ENCODE measurements at regions not wholly inside any gene's neighbourhood (a gene's known extent, or its start where the extent isn't known, plus 50 kb on each side); places are given as distances from the start of the nearest gene placed in this dataset.

DNA sequence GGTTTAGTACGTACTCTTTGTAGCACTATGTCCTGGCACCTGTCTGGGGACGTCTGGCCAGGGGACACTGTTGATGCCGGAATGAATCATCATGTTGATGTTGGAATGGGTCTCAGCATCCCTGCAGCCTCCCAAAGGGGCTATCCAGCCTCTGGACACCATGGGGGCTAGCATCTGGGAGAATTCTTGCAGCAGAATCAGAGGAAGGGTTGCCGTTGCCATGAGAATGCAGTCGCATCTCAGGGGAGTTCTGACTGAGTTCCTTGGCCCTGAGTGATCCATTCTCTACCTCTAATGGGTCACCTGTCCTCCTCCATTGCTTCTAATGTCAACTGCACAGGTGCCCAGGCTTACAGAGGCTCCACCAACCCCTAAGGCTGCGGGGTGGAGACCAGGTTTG is 129.1 kb downstream of the UQCRFS1 start:
- H3K36me3 ChIP-seq (ENCODE audit: insufficient read depth, low read length), result no peaks in the 10 kb centered on the region
- H3K9me2 ChIP-seq (replicated peaks; ENCODE audit: low read depth, low read length), result no peaks in the 10 kb centered on the region
- H3F3A ChIP-seq (ENCODE audit: low read depth), result no peaks in the 10 kb centered on the region
- H2AFZ ChIP-seq (ENCODE audit: low read length), result no peak overlapping the region
- no peak overlapping the region for H3K9ac ChIP-seq (ENCODE audit: low read depth, low read length, poor library complexity, severe bottlenecking)
- no peak overlapping the region for H3K4me2 ChIP-seq (ENCODE audit: low read depth, low read length, poor library complexity, severe bottlenecking)
- H4K20me1 ChIP-seq (ENCODE audit: insufficient read depth, low read length, poor library complexity, severe bottlenecking), result no peaks in the 10 kb centered on the region
- H3K9me3 ChIP-seq (ENCODE audit: insufficient read depth, low read depth, low read length), result no peaks in the 10 kb centered on the region; the same call in 1 of the 2 replicates
- H3K27me3 ChIP-seq (ENCODE audit: insufficient read depth, low read length, poor library complexity, severe bottlenecking), result no peaks in the 10 kb centered on the region
- H3K79me2 ChIP-seq (ENCODE audit: insufficient read depth, low read length), result no peaks in the 10 kb centered on the region
- TF ChIP-seq EZH2phosphoT487 (IDR thresholded peaks at IDR 0.05; ENCODE audit: borderline replicate concordance), result no peak
- no peak for TF ChIP-seq CTCF (conservative IDR thresholded peaks at IDR 0.05; ENCODE audit: low read length)
- no peak overlapping the region for H3K4me3 ChIP-seq (ENCODE audit: low read length, poor library complexity, severe bottlenecking)
- no peaks in the 10 kb centered on the region for H3K4me1 ChIP-seq (ENCODE audit: insufficient read depth, low read length, poor library complexity, severe bottlenecking)

DNA sequence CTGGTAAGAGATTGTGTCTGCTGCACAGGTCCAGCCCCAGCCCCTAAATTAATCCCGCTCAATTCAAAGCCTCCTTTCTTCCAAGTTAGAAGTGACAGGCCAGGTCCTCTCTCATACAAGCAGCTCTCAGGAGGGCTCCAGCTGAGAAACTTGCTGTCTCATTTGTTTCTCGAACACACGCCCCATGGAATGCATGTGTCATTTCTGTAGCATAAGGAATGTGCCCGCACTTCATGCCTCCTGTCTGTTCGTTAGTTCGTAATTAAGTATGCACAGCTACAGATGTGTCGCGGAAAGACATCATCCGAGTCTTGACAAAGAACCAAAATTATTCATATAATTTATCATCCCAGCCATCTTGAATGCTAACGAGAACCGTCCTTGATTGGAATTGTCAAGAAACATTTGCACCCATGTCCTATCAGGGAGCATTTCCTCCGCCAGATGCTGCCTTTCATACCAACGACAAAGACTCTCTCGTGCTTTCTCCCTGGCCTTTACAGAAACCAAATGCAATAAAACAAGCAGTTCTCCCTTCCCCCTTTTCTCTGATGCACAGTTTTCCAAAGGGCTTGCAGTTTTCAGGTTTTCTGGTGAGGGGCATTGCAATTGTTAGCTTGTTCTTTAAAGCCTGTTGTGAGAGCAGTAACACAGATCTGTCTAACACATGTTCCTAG is 133.5 kb downstream of the UQCRFS1 start:
- Histone ChIP-seq H3K4me3 (ENCODE audit: low read length, poor library complexity, severe bottlenecking) (no peak overlapping the region), H2AFZ (ENCODE audit: low read length) (no peak overlapping the region), H3K9me3 (ENCODE audit: insufficient read depth, low read depth, low read length) (peaks cover 8% of the 10 kb centered on the region; the same call in 1 of the 2 replicates), H3K9me2 (replicated peaks; ENCODE audit: low read depth, low read length) (no peaks in the 10 kb centered on the region), H3K4me2 (ENCODE audit: low read depth, low read length, poor library complexity, severe bottlenecking) (no peak overlapping the region), H3F3A (ENCODE audit: low read depth) (no peaks in the 10 kb centered on the region), H4K20me1 (ENCODE audit: insufficient read depth, low read length, poor library complexity, severe bottlenecking) (no peaks in the 10 kb centered on the region), H3K27me3 (ENCODE audit: insufficient read depth, low read length, poor library complexity, severe bottlenecking) (no peaks in the 10 kb centered on the region), H3K4me1 (ENCODE audit: insufficient read depth, low read length, poor library complexity, severe bottlenecking) (no peaks in the 10 kb centered on the region), H3K79me2 (ENCODE audit: insufficient read depth, low read length) (no peaks in the 10 kb centered on the region), H3K9ac (ENCODE audit: low read depth, low read length, poor library complexity, severe bottlenecking) (no peak overlapping the region), H3K36me3 (ENCODE audit: insufficient read depth, low read length) (no peaks in the 10 kb centered on the region)
- TF ChIP-seq EZH2phosphoT487 (IDR thresholded peaks at IDR 0.05; ENCODE audit: borderline replicate concordance) (no peak), CTCF (conservative IDR thresholded peaks at IDR 0.05; ENCODE audit: low read length) (no peak)

- Histone ChIP-seq H3F3A (ENCODE audit: low read depth) (no peaks in the 10 kb centered on the region), H3K9me3 (ENCODE audit: insufficient read depth, low read depth, low read length) (peaks cover 8% of the 10 kb centered on the region; the same call in 1 of the 2 replicates), H4K20me1 (ENCODE audit: insufficient read depth, low read length, poor library complexity, severe bottlenecking) (no peaks in the 10 kb centered on the region), H3K27me3 (ENCODE audit: insufficient read depth, low read length, poor library complexity, severe bottlenecking) (no peaks in the 10 kb centered on the region), H3K4me3 (ENCODE audit: low read length, poor library complexity, severe bottlenecking) (no peak overlapping the region), H3K4me2 (ENCODE audit: low read depth, low read length, poor library complexity, severe bottlenecking) (no peak overlapping the region), H3K9ac (ENCODE audit: low read depth, low read length, poor library complexity, severe bottlenecking) (no peak overlapping the region), H2AFZ (ENCODE audit: low read length) (no peak overlapping the region), H3K36me3 (ENCODE audit: insufficient read depth, low read length) (no peaks in the 10 kb centered on the region), H3K79me2 (ENCODE audit: insufficient read depth, low read length) (no peaks in the 10 kb centered on the region), H3K4me1 (ENCODE audit: insufficient read depth, low read length, poor library complexity, severe bottlenecking) (no peaks in the 10 kb centered on the region), H3K9me2 (replicated peaks; ENCODE audit: low read depth, low read length) (no peaks in the 10 kb centered on the region)
- TF ChIP-seq CTCF (conservative IDR thresholded peaks at IDR 0.05; ENCODE audit: low read length) (no peak), EZH2phosphoT487 (IDR thresholded peaks at IDR 0.05; ENCODE audit: borderline replicate concordance) (no peak)
Measured at GRCh38 chr19:29076963-29077362, 136.0 kb downstream of the UQCRFS1 start.

Data from Loucy (cell line).